Mucosa of rectum (tissue), 2 donors: ENCODE measurements at regions not wholly inside any gene's neighbourhood (a gene's known extent, or its start where the extent isn't known, plus 50 kb on each side); places are given as distances from the start of the nearest gene placed in this dataset.

ENCODE experiments used
- H3K27ac ChIP-seq, 2 donors: one replicate each; pipeline ENCODE4 v1.7.0; 2013; ENCODE audit warnings: inconsistent platforms in 2 of 2, low read depth in 2 of 2, low read length in 2 of 2
- H3K27me3 ChIP-seq, 2 donors: one replicate each; pipeline ENCODE4 v1.7.0; 2013; ENCODE audit warnings: low read length in 2 of 2; ENCODE audit not compliant: control insufficient read depth in 2 of 2, insufficient read depth in 2 of 2
- H3K36me3 ChIP-seq, 2 donors: one replicate each; pipeline ENCODE4 v1.7.0; 2013; ENCODE audit warnings: low read length in 2 of 2; ENCODE audit not compliant: control insufficient read depth in 2 of 2, insufficient read depth in 2 of 2
- H3K4me1 ChIP-seq, 2 donors: one replicate each; pipeline ENCODE4 v1.7.0; 2013; ENCODE audit warnings: low read length in 2 of 2, mild to moderate bottlenecking in 1 of 2; ENCODE audit not compliant: control insufficient read depth in 2 of 2, insufficient read depth in 2 of 2
- H3K4me3 ChIP-seq, 2 donors: one replicate each; pipeline ENCODE4 v1.7.0; 2013; ENCODE audit warnings: low read length in 2 of 2
- H3K9ac ChIP-seq, 2 donors: one replicate each; pipeline ENCODE4 v1.7.0; 2013; ENCODE audit warnings: low read length in 2 of 2, low read depth in 1 of 2, mild to moderate bottlenecking in 1 of 2
- H3K9me3 ChIP-seq, 2 donors: one replicate each; pipeline ENCODE4 v1.7.0; 2013; ENCODE audit warnings: low read length in 2 of 2; ENCODE audit not compliant: control insufficient read depth in 2 of 2
- donor health status: healthy.
- donor health status: Normal muscosa, but diverticular disease.

DNA sequence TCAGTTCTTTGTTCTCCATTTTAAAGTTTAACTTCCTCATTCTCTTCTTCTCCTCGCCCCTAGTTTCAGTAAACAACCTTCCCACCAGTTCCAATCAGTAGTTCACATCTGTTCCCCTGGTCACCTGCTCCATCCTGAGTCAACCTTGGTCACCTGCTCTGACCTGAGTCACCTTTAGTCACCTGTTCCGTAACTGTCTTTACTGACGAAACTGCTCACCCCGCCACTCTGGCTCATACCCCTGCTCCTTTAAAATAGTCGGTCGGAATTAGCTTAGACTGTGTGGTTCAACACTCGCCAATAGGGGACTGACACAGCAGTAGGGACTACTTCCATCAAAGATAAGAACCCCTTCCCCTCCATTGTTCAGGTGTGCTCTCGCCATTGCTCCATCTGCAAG is 76.3 kb upstream of the GPBP1 start:
- no peak overlapping the region for H3K9ac ChIP-seq
- no peak overlapping the region for H3K27ac ChIP-seq
- H3K36me3 ChIP-seq = no peaks in the 10 kb centered on the region
- H3K27me3 ChIP-seq = no peaks in the 10 kb centered on the region
- H3K4me1 ChIP-seq = peaks cover 7 to 18% of the 10 kb centered on the region in 2 donors
- no peak overlapping the region for H3K4me3 ChIP-seq
- H3K9me3 ChIP-seq = peaks cover 5 to 7% of the 10 kb centered on the region in 2 donors

DNA sequence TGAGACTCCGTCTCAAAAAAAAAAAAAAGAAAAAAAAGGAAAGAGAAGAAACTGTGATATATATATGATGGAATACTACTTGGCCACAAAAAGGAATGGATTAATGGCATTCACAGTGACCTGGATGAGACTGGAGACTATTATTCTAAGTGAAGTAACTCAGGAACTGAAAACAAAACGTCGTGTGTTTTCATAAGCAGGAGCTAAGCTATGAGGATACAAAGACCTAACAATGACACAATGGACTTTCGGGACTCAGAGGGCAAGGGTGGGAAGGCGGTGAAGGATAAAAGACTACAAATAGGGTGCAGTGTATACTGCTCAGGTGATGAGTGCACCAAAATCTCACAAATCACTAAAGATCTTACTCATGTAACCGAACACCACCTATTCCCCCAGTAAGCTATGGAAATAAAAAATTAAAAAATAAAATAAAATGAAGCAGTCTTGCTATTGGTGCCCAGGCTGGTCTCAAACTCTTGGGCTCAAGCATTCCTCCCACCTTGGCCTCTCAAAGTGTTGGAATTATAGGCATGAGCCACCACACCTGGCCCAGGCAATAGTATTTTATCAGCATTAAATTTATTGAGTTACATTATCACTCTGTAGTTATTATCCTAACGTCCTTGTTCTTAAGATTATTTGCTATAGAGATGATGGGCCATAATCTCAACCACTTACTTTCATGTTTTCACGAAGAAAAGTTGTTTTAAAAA is 71.5 kb upstream of the GPBP1 start:
- H3K4me3 ChIP-seq = no peak overlapping the region
- H3K4me1 ChIP-seq = peaks cover 9% of the 10 kb centered on the region in 2 donors
- H3K27ac ChIP-seq = peak overlapping the region in 1 of 2 donors; percentile 32
- peaks cover 5% of the 10 kb centered on the region in 2 donors for H3K9me3 ChIP-seq
- H3K9ac ChIP-seq = no peak overlapping the region
- no peaks in the 10 kb centered on the region for H3K36me3 ChIP-seq
- no peaks in the 10 kb centered on the region for H3K27me3 ChIP-seq

- Histone ChIP-seq H3K36me3 (no peaks in the 10 kb centered on the region), H3K9ac (no peak overlapping the region), H3K27me3 (no peaks in the 10 kb centered on the region), H3K4me3 (no peak overlapping the region), H3K9me3 (no peaks in the 10 kb centered on the region), H3K27ac (peak overlapping the region in 1 of 2 donors; percentile 32), H3K4me1 (peaks cover 9% of the 10 kb centered on the region in 2 donors)
Observed at GRCh38 chr5:57102905-57103255, 71.0 kb upstream of the GPBP1 start.

- Histone ChIP-seq H3K9ac (no peak overlapping the region), H3K4me1 (peaks cover 9% of the 10 kb centered on the region in 2 donors), H3K4me3 (no peak overlapping the region), H3K27ac (peak overlapping the region in 1 of 2 donors; percentile 32), H3K27me3 (no peaks in the 10 kb centered on the region), H3K9me3 (no peaks in the 10 kb centered on the region), H3K36me3 (no peaks in the 10 kb centered on the region)
Observed at GRCh38 chr5:57103317-57103907, 70.4 kb upstream of the GPBP1 start.

GRCh38 chr5:57106661-57107060 is 67.2 kb upstream of the GPBP1 start:
- Histone ChIP-seq H3K9ac (no peak overlapping the region), H3K9me3 (no peaks in the 10 kb centered on the region), H3K4me1 (peaks cover 9% of the 10 kb centered on the region in 2 donors), H3K27me3 (no peaks in the 10 kb centered on the region), H3K36me3 (no peaks in the 10 kb centered on the region), H3K27ac (no peak overlapping the region), H3K4me3 (no peak overlapping the region)

DNA sequence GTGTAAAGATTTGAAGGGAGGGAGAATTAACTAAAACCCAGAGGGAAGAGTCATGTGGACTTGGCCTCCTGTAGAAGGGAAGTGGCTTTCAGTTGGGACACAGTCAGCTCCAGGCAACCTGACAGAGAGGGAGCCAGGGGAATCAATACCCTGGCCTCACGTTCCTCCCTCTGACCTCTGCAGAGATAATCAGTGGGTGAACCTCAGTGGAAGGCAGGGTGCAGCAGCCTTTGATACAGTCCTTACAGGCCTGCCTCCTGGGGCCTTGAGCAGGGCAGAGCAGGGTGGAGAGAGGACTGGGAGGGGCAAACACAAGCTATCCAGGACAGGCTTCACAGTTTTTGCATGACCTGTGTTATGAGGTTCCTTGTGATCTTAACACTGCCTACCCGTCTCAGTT is 61.9 kb upstream of the GPBP1 start:
- Histone ChIP-seq H3K36me3 (no peaks in the 10 kb centered on the region), H3K9ac (no peak overlapping the region), H3K27me3 (no peaks in the 10 kb centered on the region), H3K4me3 (no peak overlapping the region), H3K4me1 (peaks cover 0 to 5% of the 10 kb centered on the region in 2 donors), H3K27ac (no peak overlapping the region), H3K9me3 (no peaks in the 10 kb centered on the region)

DNA sequence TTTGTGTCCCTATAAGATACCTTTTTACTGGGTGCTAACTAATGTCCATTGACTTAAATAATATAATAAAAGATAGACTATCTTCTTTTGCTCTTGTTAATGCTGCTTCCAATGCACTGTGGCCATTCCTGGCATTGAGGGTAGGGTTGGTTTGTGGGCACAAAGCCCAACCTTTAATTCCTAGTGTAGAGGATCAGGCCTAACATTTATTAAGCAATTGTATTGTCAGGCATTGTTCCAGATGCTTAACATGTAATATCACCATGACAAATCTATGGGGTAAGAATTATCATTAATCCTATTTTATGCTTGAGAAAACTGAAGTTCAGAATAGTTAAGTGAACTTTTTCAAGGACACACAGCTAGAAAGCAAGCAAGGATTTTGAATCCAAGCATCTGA is 60.4 kb upstream of the GPBP1 start:
- H3K27ac ChIP-seq = no peak overlapping the region
- H3K36me3 ChIP-seq = no peaks in the 10 kb centered on the region
- H3K4me1 ChIP-seq = peaks cover 0 to 5% of the 10 kb centered on the region in 2 donors
- H3K9ac ChIP-seq = no peak overlapping the region
- H3K27me3 ChIP-seq = no peaks in the 10 kb centered on the region
- no peak overlapping the region for H3K4me3 ChIP-seq
- H3K9me3 ChIP-seq = no peaks in the 10 kb centered on the region

GRCh38 chr5:57117596-57117995 is 56.3 kb upstream of the GPBP1 start:
- Histone ChIP-seq H3K4me1 (no peaks in the 10 kb centered on the region), H3K4me3 (no peak overlapping the region), H3K27ac (no peak overlapping the region), H3K27me3 (no peaks in the 10 kb centered on the region), H3K36me3 (no peaks in the 10 kb centered on the region), H3K9ac (no peak overlapping the region), H3K9me3 (no peaks in the 10 kb centered on the region)

- Histone ChIP-seq H3K36me3 (no peaks in the 10 kb centered on the region), H3K4me1 (no peaks in the 10 kb centered on the region), H3K4me3 (no peak overlapping the region), H3K27ac (no peak overlapping the region), H3K9me3 (no peaks in the 10 kb centered on the region), H3K27me3 (no peaks in the 10 kb centered on the region), H3K9ac (no peak overlapping the region)
Observed at GRCh38 chr5:57119031-57119430, 54.8 kb upstream of the GPBP1 start.

DNA sequence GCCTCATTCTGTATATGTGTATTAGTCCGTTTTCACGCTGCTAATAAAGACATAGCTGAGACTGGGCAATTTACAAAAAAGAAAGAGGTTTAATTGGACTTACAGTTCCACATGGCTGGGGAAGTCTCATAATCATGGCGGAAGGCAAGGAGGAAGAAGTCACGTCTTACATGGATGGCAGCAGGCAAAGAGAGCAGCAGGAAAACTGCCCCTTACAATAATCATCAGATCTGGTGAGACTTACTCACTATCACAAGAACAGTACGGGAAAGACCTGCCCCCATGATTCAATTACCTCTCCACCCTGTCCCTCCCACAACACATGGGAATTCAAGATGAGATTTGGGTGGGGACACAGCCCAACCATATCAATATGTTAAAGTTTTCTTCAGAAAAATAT is 49.8 kb upstream of the GPBP1 start:
- no peaks in the 10 kb centered on the region for H3K9me3 ChIP-seq
- H3K4me1 ChIP-seq = no peaks in the 10 kb centered on the region
- no peak overlapping the region for H3K9ac ChIP-seq
- H3K4me3 ChIP-seq = no peak overlapping the region
- H3K36me3 ChIP-seq = no peaks in the 10 kb centered on the region
- H3K27ac ChIP-seq = no peak overlapping the region
- no peaks in the 10 kb centered on the region for H3K27me3 ChIP-seq
